NAMALWA (cell line): ENCODE measurements at regions not wholly inside any gene's neighbourhood (a gene's known extent, or its start where the extent isn't known, plus 50 kb on each side); places are given as distances from the start of the nearest gene placed in this dataset.
A peak's percentile ranks its signal among the peaks of the same experiment; 100 is the strongest.
"Not testable (repeated sequence)": the region's sequence is repeated elsewhere in the genome, so short reads cannot be mapped to it uniquely, and the experiment has no call there.

Experiments
- DNase-seq: peaks from one replicate; pipeline ENCODE4 v3.0.0-alpha.2; 2015; ENCODE audit warnings: low spot score

DNA sequence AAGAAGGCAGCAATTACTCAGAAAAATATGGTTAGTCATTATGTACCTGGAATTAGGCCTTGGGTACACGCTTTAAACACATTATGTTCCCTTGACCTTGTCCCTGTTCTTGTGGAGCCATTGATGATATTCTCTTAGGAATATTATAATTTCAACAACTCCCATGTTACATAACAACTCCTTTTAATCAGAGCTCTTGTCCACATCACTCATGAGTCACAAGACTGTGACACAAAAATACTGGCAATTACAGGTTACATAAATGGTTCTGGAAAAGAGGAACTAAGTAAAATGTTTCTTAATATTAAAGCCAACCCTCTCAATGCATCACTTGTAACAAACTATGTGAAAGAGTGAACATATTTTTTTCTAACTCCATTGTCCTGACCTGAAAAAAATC, 143.8 kb upstream of the PCLO start:
- DNase-seq, result peak; percentile 24

DNA sequence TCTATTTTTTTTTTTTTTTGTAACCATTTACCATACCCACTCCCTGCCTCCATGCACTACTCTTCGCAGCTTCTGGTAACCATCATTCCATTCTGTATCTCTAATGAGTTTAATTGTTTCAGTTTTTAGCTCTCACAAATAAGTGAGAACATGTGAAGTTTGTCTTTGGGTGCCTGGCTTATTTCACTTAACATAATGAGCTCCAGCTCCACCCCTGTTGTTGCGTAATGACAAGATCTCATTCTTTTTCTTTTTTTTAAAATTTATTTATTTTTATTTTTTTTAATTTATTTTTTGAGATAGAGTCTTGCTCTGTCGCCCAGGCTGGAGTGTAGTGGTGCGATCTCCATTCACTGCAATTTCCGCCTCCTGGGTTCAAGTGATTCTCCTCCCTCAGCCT, 142.3 kb upstream of the PCLO start:
- DNase-seq, result no peak

DNA sequence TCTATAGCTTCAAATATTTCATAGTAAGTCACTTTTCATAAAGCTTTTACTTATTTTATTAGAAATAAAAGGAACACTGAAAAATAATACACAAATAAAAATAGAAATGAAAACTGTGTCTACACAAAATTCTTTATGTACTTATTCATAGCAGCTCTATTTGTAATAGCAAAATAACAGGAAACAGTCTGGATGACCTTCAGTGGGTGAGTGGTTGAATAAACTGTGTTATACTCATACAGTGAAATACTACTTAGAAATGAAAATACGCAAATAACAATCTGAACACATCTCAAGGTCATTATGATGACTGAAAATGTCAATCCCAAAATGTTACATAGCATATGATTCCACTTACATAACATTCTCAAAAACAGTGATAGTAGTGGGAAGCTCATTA, 138.7 kb upstream of the PCLO start:
- no peak for DNase-seq

DNA sequence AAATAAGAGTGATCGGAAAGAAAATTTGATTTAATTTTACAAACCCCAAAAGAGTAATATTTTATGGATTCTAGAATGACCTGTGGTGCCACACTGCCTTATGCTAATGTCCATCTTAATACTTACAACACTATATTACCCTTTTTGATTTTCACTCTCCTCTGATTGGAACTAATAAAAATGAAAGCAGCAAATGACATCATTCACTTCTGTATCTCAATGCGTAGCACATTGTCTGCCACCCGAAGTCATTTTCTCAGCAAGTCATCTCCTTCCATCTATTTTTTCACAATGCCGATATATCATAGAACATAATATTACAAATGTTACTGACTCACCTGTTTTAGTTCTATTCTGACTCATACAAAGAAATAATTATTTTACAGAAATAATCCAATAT, 127.5 kb upstream of the PCLO start:
- DNase-seq, result no peak

DNA sequence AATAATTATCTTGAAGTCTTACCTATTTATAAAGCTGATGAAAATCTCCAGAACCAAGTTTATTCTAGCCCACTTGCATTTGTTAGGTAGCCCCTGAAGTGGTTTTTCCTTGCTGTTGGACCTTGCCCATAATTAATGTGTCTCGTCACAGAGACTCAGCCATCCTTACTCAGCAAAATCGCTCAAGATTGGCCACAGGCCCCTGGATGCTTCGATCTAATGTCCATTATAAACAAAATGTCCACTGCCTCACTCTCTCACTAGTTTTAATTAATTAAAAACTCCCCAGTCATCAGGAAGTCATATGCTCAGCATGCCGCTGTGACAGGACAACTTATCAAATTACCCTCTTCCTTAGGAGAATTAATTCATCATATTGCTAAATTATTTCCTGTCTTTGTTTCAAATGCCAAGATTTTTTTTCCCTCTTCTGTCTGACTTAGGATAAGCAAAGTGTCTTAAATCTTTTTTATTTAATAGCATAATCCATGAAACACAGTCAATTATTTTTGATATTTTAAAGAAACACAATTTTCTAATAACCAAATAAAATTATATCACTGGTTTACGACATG, 126.8 kb upstream of the PCLO start:
- no peak for DNase-seq

DNA sequence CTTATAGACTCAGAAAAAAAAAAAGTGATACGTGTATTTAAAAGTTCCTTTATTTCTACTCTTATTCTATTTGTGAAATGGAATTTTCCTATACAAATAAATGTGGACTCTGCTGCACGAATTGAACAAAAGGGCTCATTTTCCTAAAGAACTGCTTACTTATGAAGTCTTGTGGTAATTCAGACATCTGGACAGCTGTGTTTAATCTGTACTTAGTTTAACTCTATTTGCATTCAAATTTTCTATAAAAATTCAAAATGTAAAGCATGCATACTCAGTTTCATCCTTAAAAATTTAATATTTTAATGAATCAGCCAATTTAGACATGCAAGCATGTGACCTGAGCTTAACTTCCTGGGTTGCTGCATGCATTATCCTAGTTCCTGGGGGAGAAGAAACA, 118.0 kb upstream of the PCLO start:
- DNase-seq, result no peak

DNA sequence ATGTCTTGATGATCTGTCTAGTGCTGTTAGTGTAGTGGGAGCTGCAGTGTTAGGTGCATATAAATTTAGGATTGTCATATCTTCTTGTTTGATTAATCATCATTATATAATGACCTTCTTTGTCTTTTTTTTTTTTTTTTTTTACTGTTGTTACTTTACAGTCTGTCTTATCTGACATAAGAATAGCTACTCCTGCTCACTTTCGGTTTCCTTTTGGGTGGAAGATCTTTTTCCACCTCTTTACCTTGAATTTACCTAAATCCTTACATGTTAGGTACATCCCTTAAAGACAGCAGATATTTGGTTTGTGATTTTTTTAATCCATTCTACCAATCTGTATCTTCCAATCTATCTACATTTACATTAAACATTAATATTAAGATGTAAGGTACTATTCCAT, 113.6 kb upstream of the PCLO start:
- no peak for DNase-seq

DNA sequence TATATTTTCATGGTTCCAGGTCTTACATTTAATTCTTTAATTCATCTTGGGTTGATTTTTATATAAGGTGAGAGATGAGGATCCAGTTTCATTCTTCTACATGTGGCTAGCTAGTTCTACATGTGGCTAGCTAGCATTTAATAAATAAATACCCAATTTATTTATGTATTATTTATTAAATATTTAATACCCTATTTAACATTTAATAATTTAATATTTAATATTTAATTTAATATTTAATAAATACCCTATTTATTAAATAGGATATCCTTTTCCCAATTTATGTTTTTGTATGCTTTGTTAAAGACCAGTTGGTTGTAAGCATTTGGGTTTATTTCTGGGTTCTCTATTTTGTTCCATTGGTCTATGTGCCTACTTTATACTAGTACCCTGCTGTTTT, 111.0 kb upstream of the PCLO start:
- no peak for DNase-seq

DNA sequence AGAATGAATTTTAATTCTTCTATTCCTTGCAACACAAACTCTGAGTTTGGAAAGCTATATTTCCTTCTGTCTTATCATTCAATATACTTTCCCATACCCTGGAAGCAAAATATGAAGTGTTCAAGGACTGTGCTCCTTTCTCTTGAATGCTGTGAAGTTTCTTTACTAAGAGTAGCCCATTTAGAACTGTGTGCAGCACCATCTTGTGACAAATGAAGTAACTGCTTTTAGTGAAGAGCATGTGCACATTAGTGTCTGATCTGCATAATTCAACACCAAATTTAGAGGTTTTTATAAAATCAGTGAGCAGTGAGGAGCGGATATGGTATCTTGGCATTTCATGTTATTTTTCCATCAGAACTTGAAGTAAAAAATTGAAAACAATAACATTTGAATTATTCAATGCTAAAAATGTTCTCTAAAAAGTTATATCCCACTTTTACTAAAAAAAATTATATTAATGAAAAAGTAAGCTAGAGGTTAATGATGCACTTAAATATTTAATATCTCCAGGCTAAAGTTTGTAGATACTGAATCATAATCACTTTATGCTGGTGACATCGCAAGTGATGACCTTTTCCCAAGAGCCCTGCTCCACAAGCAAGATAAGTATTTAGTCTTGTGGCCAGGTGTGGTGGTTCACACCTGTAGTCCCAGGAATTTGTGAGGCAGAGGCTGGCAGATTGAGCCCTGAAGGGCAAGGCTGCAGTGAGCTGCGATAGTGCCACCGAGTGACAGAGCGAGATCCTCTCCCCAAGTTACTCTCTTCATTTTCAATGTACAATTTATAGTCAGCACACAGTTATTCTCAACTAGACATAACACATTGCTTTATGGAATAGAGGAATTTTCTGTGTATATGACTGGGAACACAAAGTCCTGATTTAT, 108.8 kb upstream of the PCLO start:
- peak; percentile 82 for DNase-seq

DNA sequence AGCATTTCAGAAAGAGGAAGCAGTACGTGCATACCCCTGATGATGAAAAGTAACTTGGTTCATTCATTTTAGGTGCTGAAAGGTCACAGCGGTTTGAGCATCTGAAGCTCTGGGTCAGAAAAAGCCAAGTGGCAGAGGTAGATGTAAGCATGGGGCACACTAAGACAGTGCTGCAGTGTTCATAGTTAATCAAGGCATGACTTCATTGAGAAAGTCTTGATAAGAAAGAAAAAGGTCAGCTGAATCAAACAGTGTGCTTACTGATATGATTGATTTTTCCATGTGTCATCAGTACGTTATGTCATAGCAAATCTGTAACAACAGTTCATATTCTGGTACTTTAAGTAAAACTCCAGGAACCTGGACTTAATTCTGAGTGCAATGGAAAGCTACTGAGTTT, 107.7 kb upstream of the PCLO start:
- peak; percentile 32 for DNase-seq

DNA sequence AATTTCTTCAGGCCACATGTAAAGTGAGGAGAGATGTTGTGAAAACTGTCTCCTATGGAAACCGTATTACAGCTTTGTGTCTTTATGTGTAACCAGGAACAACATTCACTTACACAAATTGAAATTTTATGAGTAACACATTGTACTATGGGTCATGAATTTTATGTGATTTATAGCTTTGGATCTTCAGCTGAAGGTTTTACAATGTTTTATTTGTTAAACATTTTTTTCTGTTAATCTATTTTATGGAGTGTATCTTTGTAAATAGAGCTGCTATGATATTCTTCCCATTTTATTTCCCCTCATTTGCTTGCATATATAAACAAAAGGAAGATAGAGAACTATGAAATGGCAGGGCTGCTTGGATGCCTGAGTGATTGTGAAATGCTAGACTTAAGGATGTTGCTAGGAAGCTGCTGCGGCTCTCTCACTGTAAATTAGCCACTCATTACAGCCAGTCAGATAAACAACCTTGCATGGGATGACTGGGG, 104.5 kb upstream of the PCLO start:
- no peak for DNase-seq

DNA sequence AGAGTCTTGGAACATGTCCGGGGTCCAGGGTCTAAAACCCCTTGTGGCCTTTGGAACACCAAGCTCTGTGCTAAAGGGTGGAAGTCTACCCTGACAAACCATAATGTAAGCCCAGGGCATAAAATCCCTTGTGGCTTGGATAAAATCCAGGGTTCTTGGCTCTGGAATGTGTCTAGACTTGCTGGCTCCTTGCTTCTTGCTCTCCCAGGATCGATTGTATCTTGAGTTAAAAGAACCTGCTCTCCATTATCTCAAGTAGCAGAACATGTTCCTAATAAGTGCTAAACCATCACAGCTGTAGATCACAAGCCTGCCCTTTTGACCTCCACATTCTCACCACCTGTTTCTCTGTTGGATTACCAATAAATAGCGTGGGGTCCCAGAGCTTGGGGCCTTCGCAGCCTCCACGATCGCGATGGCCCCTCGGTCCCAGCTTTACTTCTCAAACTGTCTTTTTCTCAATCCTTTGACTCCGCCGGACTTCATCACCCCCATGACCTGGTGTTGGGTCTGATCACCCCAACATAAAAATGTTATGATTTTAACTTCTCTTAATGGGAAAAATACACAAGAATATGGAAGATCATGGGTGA, 100.9 kb upstream of the PCLO start:
- not testable (repeated sequence) for DNase-seq

DNA sequence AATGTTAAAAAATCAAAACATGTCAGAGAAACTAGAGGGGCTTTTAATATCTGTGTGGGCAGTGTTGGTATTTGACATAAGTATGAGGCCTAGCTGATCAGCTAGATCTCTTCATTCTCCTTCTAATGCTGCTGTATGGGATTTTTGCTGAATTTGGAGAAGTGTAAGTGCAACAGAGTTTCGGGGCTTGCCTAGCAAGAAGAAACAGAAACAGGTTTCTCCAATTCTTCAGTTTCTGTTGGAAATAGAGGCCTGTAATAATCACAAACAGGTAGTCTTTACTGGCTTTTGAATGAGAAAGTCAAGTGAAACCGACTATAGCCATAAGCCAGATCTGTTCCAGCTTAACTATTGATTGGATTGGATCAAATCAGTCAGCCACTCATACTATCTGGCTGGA, 96.4 kb upstream of the PCLO start:
- DNase-seq, result no peak

DNA sequence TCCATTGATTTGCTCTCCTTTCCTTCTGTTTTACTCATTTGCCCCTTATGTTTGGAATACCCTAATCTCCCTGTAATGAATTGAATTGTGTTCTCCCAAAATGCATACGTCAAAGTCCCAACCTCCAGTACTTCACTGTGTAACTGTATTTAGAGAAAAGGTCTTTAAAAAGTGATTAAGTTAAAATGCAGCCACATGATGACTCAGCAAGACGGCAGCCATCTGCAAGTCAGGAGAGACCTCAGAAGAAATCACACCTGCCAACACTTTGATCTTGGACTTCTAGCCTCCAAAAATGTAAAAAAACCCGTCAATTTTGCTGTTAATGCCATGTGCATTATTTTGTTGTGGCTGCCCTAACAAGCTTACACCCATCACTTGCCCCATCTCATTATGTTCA, 85.3 kb upstream of the PCLO start:
- no peak for DNase-seq

DNA sequence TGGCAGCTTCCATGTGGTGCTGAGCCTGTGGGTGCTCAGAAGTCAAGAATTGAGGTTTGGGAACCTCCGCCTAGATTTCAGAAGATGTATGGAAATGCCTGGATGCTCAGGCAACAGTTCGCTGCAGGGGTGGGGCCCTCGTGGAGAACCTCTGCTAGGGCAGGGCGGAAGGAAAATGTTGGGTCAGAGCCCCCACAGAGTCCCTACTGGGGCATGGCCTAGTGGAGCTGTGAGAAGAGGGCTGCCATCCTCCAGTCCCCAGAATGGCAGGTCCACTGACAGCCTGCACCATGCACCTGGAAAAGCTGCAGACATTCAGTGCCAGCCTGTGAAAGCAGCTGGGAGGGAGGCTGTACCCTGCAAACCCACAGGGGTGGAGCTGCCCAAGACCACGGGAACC, 56.5 kb upstream of the PCLO start:
- DNase-seq, result not testable (repeated sequence)

DNA sequence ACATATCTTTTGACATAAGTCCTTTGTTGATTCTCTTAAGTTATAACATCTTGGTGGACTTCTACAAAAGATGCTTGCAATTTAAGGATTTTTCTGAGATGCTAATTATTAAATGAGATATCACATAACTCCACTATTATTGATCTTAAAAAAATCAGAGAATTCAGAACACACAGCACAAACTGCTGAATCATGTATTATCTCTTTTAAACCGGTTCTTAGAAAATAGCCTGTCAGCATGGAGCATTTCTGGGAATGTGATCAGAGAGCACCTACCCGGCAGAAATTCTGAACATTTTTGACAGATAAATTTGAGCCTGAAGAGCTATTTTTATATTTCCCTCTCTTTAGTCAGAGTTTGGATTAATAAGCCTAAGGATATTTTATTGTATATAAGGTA, 50.2 kb upstream of the PCLO start:
- no peak for DNase-seq
